Stimulated activated naive B cell treated with anti-CD40 and anti-IgM and Interleukin-4, amounts not matched to agents 10 μg/mL and 1 μg/mL and 100 μg/mL, for 72 hours (primary cell): ENCODE measurements at regions not wholly inside any gene's neighbourhood (a gene's known extent, or its start where the extent isn't known, plus 50 kb on each side); places are given as distances from the start of the nearest gene placed in this dataset.
"Not testable (repeated sequence)": the region's sequence is repeated elsewhere in the genome, so short reads cannot be mapped to it uniquely, and the experiment has no call there.

Experiments used
- ATAC-seq, 2 donors: fragments of 150-1000 bp; cut with Tn5 transposase; replicated peaks; 2 replicates each; pipeline ENCODE4 v1.10.0; 2021; ENCODE audit warnings: moderate library complexity in 1 of 2
- DNase-seq: peaks from one replicate; pipeline ENCODE4 v3.0.0; 2021
- H3K27ac Mint-ChIP-seq: one replicate; pipeline ENCODE4 v1.8.0; 2022; ENCODE audit warnings: mild to moderate bottlenecking, mixed read lengths
- H3K27me3 Mint-ChIP-seq, 2 donors: one replicate each; pipeline ENCODE4 v1.8.0; 2022; ENCODE audit warnings: mixed read lengths in 2 of 2
- H3K36me3 Mint-ChIP-seq, 2 donors: one replicate each; pipeline ENCODE4 v1.8.0; 2022; ENCODE audit warnings: mixed read lengths in 2 of 2, mild to moderate bottlenecking in 1 of 2
- H3K4me1 Mint-ChIP-seq, 2 donors: one replicate each; pipeline ENCODE4 v1.8.0; 2022; ENCODE audit warnings: mixed read lengths in 2 of 2, mild to moderate bottlenecking in 1 of 2
- H3K4me3 Mint-ChIP-seq, 2 donors: one replicate each; pipeline ENCODE4 v1.8.0; 2022; ENCODE audit warnings: mild to moderate bottlenecking in 2 of 2, mixed read lengths in 2 of 2, moderate library complexity in 1 of 2
- H3K9me3 Mint-ChIP-seq, 2 donors: one replicate each; pipeline ENCODE4 v1.8.0; 2022; ENCODE audit warnings: mixed read lengths in 2 of 2, mild to moderate bottlenecking in 1 of 2

- Mint-ChIP-seq H3K36me3 (peaks cover 29 to 32% of the 10 kb centered on the region in 2 donors), H3K27me3 (no peaks in the 10 kb centered on the region), H3K27ac (peak overlapping the region; percentile 95), H3K4me3 (peak overlapping the region; percentile 67 to 77), H3K9me3 (peaks cover 4 to 5% of the 10 kb centered on the region in 2 donors), H3K4me1 (peaks cover 26 to 64% of the 10 kb centered on the region in 2 donors)
- ATAC-seq: peak; percentile 94 to 97
- DNase-seq: peak; percentile 14
These were observed 100.3 kb upstream of the MTHFD1L start for GRCh38 chr6:150765067-150765764.

DNA sequence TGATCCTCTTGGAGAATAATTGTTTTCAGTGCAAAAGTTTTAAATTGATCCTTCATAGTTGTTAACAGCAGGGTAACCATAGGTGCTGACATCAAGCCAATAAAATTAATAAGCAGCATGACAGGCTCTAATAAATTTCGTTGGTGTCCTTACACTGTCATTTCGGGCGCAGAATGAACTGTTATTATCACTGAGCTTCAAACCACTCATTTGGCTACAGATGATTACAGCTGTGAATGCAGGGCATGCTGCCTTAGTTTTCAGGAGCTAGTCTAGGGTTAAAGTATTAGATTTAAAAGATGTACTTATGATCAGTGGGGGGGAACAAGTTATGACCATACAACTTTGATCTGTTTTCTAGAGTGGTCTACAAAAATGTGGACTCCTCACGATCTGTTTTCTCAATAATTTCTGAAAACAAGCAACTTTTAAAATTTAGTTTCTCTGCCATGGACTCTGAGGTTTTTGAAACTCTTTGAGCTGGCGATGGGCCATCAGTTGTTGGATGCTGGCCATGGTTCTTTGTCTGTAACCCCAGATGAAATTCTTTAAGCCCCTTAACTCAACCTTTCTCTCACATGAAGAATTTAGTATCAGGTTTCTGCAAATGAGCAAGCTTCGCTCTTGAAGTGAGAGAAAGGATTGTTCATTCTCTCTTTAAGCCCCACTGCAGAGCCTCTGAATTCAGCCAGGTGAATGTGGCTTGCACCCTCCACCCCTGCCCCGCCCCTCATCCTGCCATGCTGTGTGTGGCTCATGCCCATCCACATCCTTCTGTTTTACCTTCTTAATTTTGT, 99.1 kb upstream of the MTHFD1L start:
- H3K4me1 Mint-ChIP-seq: peaks cover 26 to 58% of the 10 kb centered on the region in 2 donors
- no peak for ATAC-seq

DNA sequence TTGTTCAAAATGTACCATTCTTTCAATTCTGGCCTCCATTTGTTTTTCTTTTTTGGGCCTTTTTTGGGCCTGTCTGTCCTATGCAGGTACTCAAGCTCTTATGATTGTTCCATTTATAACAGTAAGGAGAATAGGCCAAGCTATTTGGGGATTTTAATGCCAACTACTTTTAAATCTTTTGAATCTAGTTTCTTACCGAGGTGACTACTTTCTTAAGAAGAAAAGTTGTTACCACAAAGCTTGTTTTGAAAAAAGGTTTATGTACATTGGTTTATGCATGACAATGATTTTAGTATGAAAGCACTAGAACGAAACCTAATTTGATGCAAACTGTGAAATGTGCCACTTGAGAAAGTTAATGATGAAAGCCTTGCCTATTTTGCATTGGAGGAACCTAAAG, 98.3 kb upstream of the MTHFD1L start:
- Mint-ChIP-seq H3K9me3 (peaks cover 4 to 5% of the 10 kb centered on the region in 2 donors), H3K27me3 (no peaks in the 10 kb centered on the region), H3K27ac (no peak overlapping the region), H3K4me3 (no peak overlapping the region), H3K36me3 (peaks cover 27 to 41% of the 10 kb centered on the region in 2 donors), H3K4me1 (peaks cover 23 to 50% of the 10 kb centered on the region in 2 donors)
- DNase-seq (no peak), ATAC-seq (no peak)

More for the DNA sequence above, 99.1 kb upstream of the MTHFD1L start:
- no peaks in the 10 kb centered on the region for H3K27me3 Mint-ChIP-seq
- DNase-seq: no peak
- H3K36me3 Mint-ChIP-seq: peaks cover 31 to 41% of the 10 kb centered on the region in 2 donors
- H3K27ac Mint-ChIP-seq: no peak overlapping the region
- no peak overlapping the region for H3K4me3 Mint-ChIP-seq
- H3K9me3 Mint-ChIP-seq: peaks cover 4 to 5% of the 10 kb centered on the region in 2 donors

DNA sequence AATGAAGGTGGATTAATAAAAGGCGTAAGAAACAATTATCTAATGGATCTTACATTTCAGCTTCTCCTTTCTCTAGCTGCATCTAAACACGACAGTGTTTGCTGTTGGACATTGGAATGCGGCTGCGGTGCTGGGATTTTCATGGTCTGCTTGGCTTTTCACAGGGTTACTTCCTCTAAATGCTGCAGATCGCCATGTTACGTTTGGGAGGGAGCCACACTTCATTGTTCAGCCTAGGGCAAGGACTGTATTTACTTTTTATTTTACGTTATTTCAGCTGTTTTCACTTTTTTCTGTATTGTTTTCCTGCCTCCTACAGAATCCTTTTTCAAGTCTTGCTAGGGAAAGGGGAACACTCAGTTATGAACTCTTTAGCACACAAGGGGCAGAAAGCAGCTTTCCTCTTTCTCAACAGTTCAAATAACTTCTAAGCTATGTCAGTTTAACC, 97.9 kb upstream of the MTHFD1L start:
- H3K4me3 Mint-ChIP-seq: no peak overlapping the region
- peaks cover 21 to 46% of the 10 kb centered on the region in 2 donors for H3K4me1 Mint-ChIP-seq
- H3K27me3 Mint-ChIP-seq: no peaks in the 10 kb centered on the region
- peaks cover 26 to 42% of the 10 kb centered on the region in 2 donors for H3K36me3 Mint-ChIP-seq
- H3K9me3 Mint-ChIP-seq: peaks cover 2 to 4% of the 10 kb centered on the region in 2 donors
- no peak overlapping the region for H3K27ac Mint-ChIP-seq
- no peak for DNase-seq
- ATAC-seq: no peak

DNA sequence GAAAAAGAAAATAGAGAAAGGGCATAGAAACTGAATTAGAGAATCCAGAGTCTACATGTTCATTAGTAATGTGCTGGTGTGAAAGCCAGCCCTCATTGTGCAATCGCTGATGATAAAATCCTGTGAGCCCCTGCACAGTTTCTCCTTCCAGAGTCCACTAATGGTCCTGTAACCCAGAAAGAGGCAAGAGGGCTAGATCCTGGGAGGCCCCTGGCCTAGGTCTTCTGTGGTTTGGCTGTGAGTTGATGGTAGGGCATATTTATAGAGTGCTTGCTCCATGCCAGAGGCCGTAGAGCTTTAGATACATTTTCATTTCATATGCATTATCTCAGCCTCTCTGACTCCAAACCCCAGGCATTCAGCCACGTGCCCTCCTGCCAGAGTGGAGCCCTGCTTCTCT, 94.9 kb upstream of the MTHFD1L start:
- Mint-ChIP-seq H3K36me3 (peaks cover 42 to 59% of the 10 kb centered on the region in 2 donors), H3K4me1 (peaks cover 12 to 23% of the 10 kb centered on the region in 2 donors), H3K4me3 (no peak overlapping the region), H3K27ac (no peak overlapping the region), H3K9me3 (peaks cover 4 to 7% of the 10 kb centered on the region in 2 donors), H3K27me3 (no peaks in the 10 kb centered on the region)
- DNase-seq (no peak), ATAC-seq (no peak)

GRCh38 chr6:150773969-150774368, 91.5 kb upstream of the MTHFD1L start:
- Mint-ChIP-seq H3K4me3 (no peak overlapping the region), H3K4me1 (peaks cover 6 to 19% of the 10 kb centered on the region in 2 donors), H3K27ac (no peak overlapping the region), H3K36me3 (peaks cover 58 to 81% of the 10 kb centered on the region in 2 donors), H3K27me3 (no peaks in the 10 kb centered on the region), H3K9me3 (peaks cover 4 to 7% of the 10 kb centered on the region in 2 donors)
- DNase-seq: no peak
- ATAC-seq: no peak

DNA sequence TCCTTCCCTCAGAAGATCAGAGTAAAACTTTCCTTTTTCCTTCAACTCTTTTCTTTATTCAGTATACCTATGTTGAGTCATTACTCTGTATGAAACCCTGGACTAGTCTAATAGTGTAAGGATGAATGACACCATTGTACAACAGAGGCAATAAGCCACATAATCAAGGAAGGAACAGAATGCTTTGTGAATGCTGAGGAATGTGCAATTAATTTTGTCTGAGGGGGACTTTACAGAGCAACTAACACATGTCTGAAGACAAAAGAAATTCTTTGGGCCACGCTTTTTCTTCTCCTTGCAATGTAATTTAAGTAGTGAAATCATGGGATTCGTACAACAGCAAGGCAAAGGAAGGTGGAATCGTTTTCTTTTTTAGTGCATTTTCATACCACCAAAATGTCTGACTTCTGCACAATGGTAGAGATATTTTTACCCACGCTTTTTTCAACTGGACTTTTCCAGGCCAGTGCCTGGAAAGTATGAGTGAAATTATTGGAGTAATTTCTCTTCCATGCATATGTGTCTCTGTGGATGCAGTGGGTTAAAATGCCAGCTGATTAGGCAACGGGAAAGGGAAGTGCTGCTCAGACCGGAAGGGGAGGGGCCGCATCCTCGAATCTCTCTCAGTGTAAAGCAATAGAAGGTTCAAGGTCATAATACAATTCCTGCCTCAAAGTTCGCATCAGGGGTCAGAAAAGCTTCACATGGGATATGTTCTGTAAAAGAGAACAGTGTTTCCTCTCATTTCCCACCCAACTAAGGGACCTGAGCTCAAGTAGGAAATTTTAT, 89.9 kb upstream of the MTHFD1L start:
- Mint-ChIP-seq H3K27me3 (no peaks in the 10 kb centered on the region), H3K36me3 (peaks cover 56 to 78% of the 10 kb centered on the region in 2 donors), H3K4me3 (no peak overlapping the region), H3K27ac (no peak overlapping the region), H3K4me1 (peaks cover 7 to 26% of the 10 kb centered on the region in 2 donors), H3K9me3 (peaks cover 4 to 7% of the 10 kb centered on the region in 2 donors)
- DNase-seq (no peak), ATAC-seq (no peak)

GRCh38 chr6:150777736-150778135, 87.8 kb upstream of the MTHFD1L start:
- peaks cover 3 to 7% of the 10 kb centered on the region in 2 donors for H3K9me3 Mint-ChIP-seq
- peaks cover 9 to 29% of the 10 kb centered on the region in 2 donors for H3K4me1 Mint-ChIP-seq
- no peak for ATAC-seq
- no peaks in the 10 kb centered on the region for H3K27me3 Mint-ChIP-seq
- H3K27ac Mint-ChIP-seq: no peak overlapping the region
- no peak overlapping the region for H3K4me3 Mint-ChIP-seq
- peaks cover 55 to 66% of the 10 kb centered on the region in 2 donors for H3K36me3 Mint-ChIP-seq
- DNase-seq: no peak

- H3K36me3 Mint-ChIP-seq: peaks cover 38 to 48% of the 10 kb centered on the region in 2 donors
- no peak for ATAC-seq
- H3K27me3 Mint-ChIP-seq: no peaks in the 10 kb centered on the region
- peaks cover 0 to 2% of the 10 kb centered on the region in 2 donors for H3K9me3 Mint-ChIP-seq
- H3K4me3 Mint-ChIP-seq: no peak overlapping the region
- H3K4me1 Mint-ChIP-seq: peaks cover 16 to 37% of the 10 kb centered on the region in 2 donors
- no peak for DNase-seq
- H3K27ac Mint-ChIP-seq: no peak overlapping the region
These were observed 81.7 kb upstream of the MTHFD1L start for GRCh38 chr6:150783813-150784212.

GRCh38 chr6:150787429-150787828, 78.1 kb upstream of the MTHFD1L start:
- Mint-ChIP-seq H3K36me3 (peaks cover 31 to 54% of the 10 kb centered on the region in 2 donors), H3K27ac (peak overlapping the region; percentile 37), H3K4me3 (peak overlapping the region in 1 of 2 donors; percentile 25), H3K27me3 (no peaks in the 10 kb centered on the region), H3K4me1 (peaks cover 15 to 30% of the 10 kb centered on the region in 2 donors), H3K9me3 (peaks cover 0 to 2% of the 10 kb centered on the region in 2 donors)
- DNase-seq (no peak), ATAC-seq (no peak)

- no peak for DNase-seq
- peak; percentile 80 to 89 for ATAC-seq
- H3K4me1 Mint-ChIP-seq: peaks cover 13 to 24% of the 10 kb centered on the region in 2 donors
- H3K27ac Mint-ChIP-seq: peak overlapping the region; percentile 93
- peaks cover 26 to 50% of the 10 kb centered on the region in 2 donors for H3K36me3 Mint-ChIP-seq
- H3K4me3 Mint-ChIP-seq: peak overlapping the region in 1 of 2 donors; percentile 47
- no peaks in the 10 kb centered on the region for H3K27me3 Mint-ChIP-seq
- no peaks in the 10 kb centered on the region for H3K9me3 Mint-ChIP-seq
These were observed 77.4 kb upstream of the MTHFD1L start for GRCh38 chr6:150788089-150788488.

DNA sequence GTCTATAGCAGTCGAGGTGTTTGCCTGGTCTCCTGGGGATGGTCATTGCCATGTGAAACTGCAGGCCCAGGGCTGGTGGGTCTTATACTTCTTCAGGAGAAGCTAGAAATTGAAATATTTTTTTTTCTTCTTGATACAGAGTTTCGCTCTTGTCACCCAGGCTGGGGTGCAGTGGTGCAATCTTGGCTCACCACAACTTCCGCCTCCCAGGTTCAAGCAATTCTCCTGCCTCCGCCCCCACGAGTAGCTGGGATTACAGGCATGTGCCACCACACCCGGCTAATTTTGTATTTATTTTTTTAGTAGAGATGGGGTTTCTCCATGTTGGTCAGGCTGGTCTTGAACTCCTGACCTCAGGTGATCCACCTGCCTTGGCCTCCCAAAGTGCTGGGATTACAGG, 75.6 kb upstream of the MTHFD1L start:
- H3K9me3 Mint-ChIP-seq, H3K4me3 Mint-ChIP-seq, DNase-seq, H3K27me3 Mint-ChIP-seq, H3K27ac Mint-ChIP-seq, ATAC-seq: not testable (repeated sequence)
- Mint-ChIP-seq H3K4me1 (peaks cover 13 to 23% of the 10 kb centered on the region in 2 donors), H3K36me3 (peaks cover 24 to 43% of the 10 kb centered on the region in 2 donors)

DNA sequence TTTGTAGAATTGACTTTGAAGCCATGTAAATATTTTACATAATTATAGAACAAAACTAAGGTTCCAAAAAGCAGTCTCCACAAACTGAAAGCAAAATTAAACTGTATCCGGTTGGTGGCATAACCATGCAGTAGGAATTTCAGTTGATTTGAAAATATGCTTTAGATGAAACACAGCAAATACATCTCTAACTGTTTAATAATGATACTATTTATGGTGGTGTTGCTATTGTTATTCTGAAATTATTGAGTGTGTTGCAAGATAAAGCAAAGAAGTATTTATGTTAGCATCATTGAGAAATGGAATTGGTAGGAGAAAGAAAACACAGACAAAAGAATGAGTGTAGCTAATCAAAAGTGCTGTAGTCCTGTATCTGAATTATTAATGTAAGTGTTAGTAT, 73.8 kb upstream of the MTHFD1L start:
- no peak overlapping the region for H3K27ac Mint-ChIP-seq
- H3K36me3 Mint-ChIP-seq: peaks cover 25 to 48% of the 10 kb centered on the region in 2 donors
- ATAC-seq: no peak
- DNase-seq: no peak
- no peak overlapping the region for H3K4me3 Mint-ChIP-seq
- no peaks in the 10 kb centered on the region for H3K9me3 Mint-ChIP-seq
- peaks cover 13 to 18% of the 10 kb centered on the region in 2 donors for H3K4me1 Mint-ChIP-seq
- H3K27me3 Mint-ChIP-seq: no peaks in the 10 kb centered on the region

DNA sequence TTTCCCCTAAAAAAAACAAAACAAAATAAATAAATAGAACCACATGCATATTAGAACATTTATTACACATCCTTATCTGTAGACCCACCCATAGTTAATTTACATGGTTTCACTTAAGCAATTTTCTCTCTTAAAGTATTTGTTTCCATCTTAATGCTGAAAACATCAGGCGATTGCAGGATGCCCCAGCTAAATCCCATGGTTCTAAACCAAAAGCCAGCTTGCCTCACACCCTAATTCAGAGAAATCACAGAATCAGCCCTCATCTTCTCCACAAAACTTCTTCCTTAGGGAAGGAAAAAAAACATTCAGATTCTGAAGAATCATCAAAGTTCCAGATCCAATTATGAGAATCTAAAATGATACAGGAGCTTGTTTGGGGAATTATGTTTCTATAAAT, 67.6 kb upstream of the MTHFD1L start:
- no peak for ATAC-seq
- H3K27me3 Mint-ChIP-seq: no peaks in the 10 kb centered on the region
- DNase-seq: no peak
- H3K27ac Mint-ChIP-seq: no peak overlapping the region
- peaks cover 44 to 55% of the 10 kb centered on the region in 2 donors for H3K36me3 Mint-ChIP-seq
- H3K9me3 Mint-ChIP-seq: no peaks in the 10 kb centered on the region
- no peak overlapping the region for H3K4me3 Mint-ChIP-seq
- H3K4me1 Mint-ChIP-seq: peaks cover 4 to 10% of the 10 kb centered on the region in 2 donors
